Mesendoderm (in vitro differentiated cells): ENCODE measurements at regions not wholly inside any gene's neighbourhood (a gene's known extent, or its start where the extent isn't known, plus 50 kb on each side); places are given as distances from the start of the nearest gene placed in this dataset.

ENCODE experiments used
- DNase-seq: peaks from one replicate; pipeline ENCODE4 v3.0.0; 2013
- H2AK5ac ChIP-seq: 2 replicates; pipeline ENCODE4 v1.6.1; 2013; ENCODE audit warnings: low read length, inconsistent platforms
- H2BK120ac ChIP-seq: 2 replicates; pipeline ENCODE4 v1.6.1; 2013; ENCODE audit warnings: low read depth, mild to moderate bottlenecking, low read length, moderate library complexity, mixed read lengths
- H2BK15ac ChIP-seq: replicated peaks from 2 replicates; pipeline ENCODE4 v1.6.1; 2013; ENCODE audit warnings: low read depth, mild to moderate bottlenecking, moderate library complexity
- H2BK5ac ChIP-seq: 2 replicates; pipeline ENCODE4 v1.6.1; 2013; ENCODE audit warnings: low read length, inconsistent platforms
- H3K18ac ChIP-seq: 2 replicates; pipeline ENCODE4 v1.6.1; 2013; ENCODE audit warnings: mild to moderate bottlenecking, low read length, mixed read lengths
- H3K23ac ChIP-seq: one replicate; pipeline ENCODE4 v1.6.1; 2013; ENCODE audit warnings: low read length
- H3K27ac ChIP-seq: 2 replicates; pipeline ENCODE4 v1.5.1; 2013; ENCODE audit warnings: low read depth, mild to moderate bottlenecking, inconsistent platforms, low read length, moderate library complexity
- H3K27me3 ChIP-seq: 2 replicates; pipeline ENCODE4 v1.6.1; 2013; ENCODE audit warnings: low read length, control low read depth, mild to moderate bottlenecking, inconsistent platforms; ENCODE audit not compliant: insufficient read depth, poor library complexity
- H3K36me3 ChIP-seq: 2 replicates; pipeline ENCODE4 v1.6.1; 2013; ENCODE audit warnings: low read length, inconsistent platforms; ENCODE audit not compliant: control insufficient read depth, insufficient read depth
- H3K4ac ChIP-seq: one replicate; pipeline ENCODE4 v1.6.1; 2013; ENCODE audit warnings: low read depth, mild to moderate bottlenecking, low read length, moderate library complexity
- H3K4me1 ChIP-seq: 2 replicates; pipeline ENCODE4 v1.6.1; 2013; ENCODE audit warnings: low read depth, low read length, inconsistent platforms; ENCODE audit not compliant: control insufficient read depth
- H3K4me2 ChIP-seq: 2 replicates; pipeline ENCODE4 v1.6.1; 2013; ENCODE audit warnings: low read length
- H3K4me3 ChIP-seq: 2 replicates; pipeline ENCODE4 v1.5.1; 2013; ENCODE audit warnings: mild to moderate bottlenecking, low read length
- H3K56ac ChIP-seq: one replicate; pipeline ENCODE4 v1.6.1; 2013; ENCODE audit warnings: low read length
- H3K79me1 ChIP-seq: 2 replicates; pipeline ENCODE4 v1.6.1; 2013; ENCODE audit warnings: low read length, inconsistent platforms
- H3K79me2 ChIP-seq: 2 replicates; pipeline ENCODE4 v1.6.1; 2013; ENCODE audit warnings: mild to moderate bottlenecking, low read length; ENCODE audit not compliant: control insufficient read depth, insufficient read depth
- H3K9ac ChIP-seq: 2 replicates; pipeline ENCODE4 v1.6.1; 2013; ENCODE audit warnings: low read length, inconsistent platforms
- H4K5ac ChIP-seq: one replicate; pipeline ENCODE4 v1.6.1; 2013; ENCODE audit warnings: low read length
- H4K8ac ChIP-seq: one replicate; pipeline ENCODE4 v1.6.1; 2013; ENCODE audit warnings: low read depth, mild to moderate bottlenecking, control low read depth, low read length, moderate library complexity
- whole genome bisulfite sequencing: extraction: QIAGEN DNeasy Blood & Tissue Kit; methylation state at CpG from one replicate; pipeline ENCODE4 v1.1.7; 2013; ENCODE audit warnings: low lambda C conversion rate, missing lambda C conversion rate; ENCODE audit not compliant: insufficient coverage; ENCODE audit errors: extremely low coverage; 5-methylcytosine and 5-hydroxymethylcytosine counted together

DNA sequence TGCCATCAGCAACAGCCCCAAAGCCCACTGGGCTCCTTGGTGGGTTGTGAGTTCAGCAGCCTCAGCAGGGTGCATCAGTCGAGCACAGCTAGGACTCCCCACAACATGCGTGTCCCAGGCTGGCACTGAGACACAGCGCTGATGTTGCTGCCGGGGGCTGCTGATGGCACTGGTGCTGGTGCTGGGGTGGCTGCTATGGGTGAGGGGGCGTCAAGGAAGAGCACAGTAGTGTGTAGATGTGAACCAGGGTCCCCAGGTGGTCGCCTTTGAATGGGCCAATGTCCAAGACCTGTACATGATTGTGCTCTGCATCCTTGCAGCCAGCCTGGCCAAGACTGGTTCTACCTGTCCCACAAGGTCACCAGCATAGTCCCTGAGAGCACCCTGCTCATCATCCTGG lies 121.3 kb upstream of the SERPIND1 start:
- H3K4me1 ChIP-seq, result no peaks in the 10 kb centered on the region
- DNase-seq, result no peak
- H4K5ac ChIP-seq, result no peak overlapping the region
- H3K56ac ChIP-seq, result no peak overlapping the region
- H3K18ac ChIP-seq, result no peak overlapping the region
- no peaks in the 10 kb centered on the region for H3K27me3 ChIP-seq
- no peaks in the 10 kb centered on the region for H3K36me3 ChIP-seq
- no peak overlapping the region for H3K4me2 ChIP-seq
- H2BK15ac ChIP-seq, result no peak overlapping the region
- no peak overlapping the region for H3K4me3 ChIP-seq
- H2BK120ac ChIP-seq, result no peak overlapping the region
- no peaks in the 10 kb centered on the region for H3K79me2 ChIP-seq
- no peak overlapping the region for H3K4ac ChIP-seq
- H3K9ac ChIP-seq, result no peak overlapping the region
- H3K27ac ChIP-seq, result no peak overlapping the region
- H2AK5ac ChIP-seq, result no peak overlapping the region
- H3K79me1 ChIP-seq, result no peaks in the 10 kb centered on the region
- no peak overlapping the region for H2BK5ac ChIP-seq
- no CpG with 5 or more reads among the region's 6 CpGs for WGBS
- H3K23ac ChIP-seq, result no peak overlapping the region
- no peak overlapping the region for H4K8ac ChIP-seq

DNA sequence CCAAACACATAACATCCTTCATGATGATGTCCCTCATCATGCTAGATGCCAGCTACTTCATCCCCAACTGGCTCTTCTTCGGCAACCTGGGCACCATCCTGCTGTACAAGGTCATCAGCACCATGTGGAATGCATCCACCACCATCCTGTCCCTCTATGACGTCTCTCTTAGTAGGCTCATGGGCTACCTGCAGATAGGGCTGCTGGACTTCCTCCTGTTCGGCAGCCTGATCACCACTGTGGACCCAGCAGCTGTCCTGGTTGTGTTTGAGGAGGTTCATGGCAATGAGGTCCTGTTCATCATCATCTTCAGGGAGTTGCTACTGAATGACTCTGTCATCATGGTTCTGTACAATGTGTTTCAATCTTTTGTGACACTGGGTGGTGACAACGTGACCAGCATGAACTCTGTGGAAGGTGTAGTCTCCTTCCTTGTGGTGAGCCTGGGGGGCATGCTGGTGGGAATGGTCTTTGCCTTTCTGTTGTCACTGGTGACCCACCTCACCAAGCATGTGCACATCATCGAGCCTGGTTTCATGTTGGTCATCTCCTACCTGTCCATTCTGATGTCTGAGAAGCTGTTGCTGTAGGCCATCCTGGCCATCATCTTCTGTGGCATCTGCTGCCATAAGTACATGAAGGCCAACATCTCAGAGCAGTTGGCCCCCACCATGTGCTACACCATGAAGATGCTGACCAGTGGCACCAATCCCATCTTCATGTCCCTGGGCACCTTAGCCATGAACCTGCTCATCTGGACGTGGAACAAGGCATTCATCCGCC lies 120.7 kb upstream of the SERPIND1 start:
- no peak overlapping the region for H2BK120ac ChIP-seq
- no peak overlapping the region for H2BK5ac ChIP-seq
- H2BK15ac ChIP-seq, result no peak overlapping the region
- H3K79me1 ChIP-seq, result no peaks in the 10 kb centered on the region
- no peak overlapping the region for H3K27ac ChIP-seq
- H3K9ac ChIP-seq, result no peak overlapping the region
- no peak overlapping the region for H3K56ac ChIP-seq
- H3K4me1 ChIP-seq, result no peaks in the 10 kb centered on the region
- no peak overlapping the region for H3K23ac ChIP-seq
- H3K36me3 ChIP-seq, result no peaks in the 10 kb centered on the region
- H3K27me3 ChIP-seq, result no peaks in the 10 kb centered on the region
- H3K4me2 ChIP-seq, result no peak overlapping the region
- no peak overlapping the region for H4K8ac ChIP-seq
- no peak overlapping the region for H3K4me3 ChIP-seq
- no peak for DNase-seq
- H3K18ac ChIP-seq, result no peak overlapping the region
- no peak overlapping the region for H4K5ac ChIP-seq
- H3K4ac ChIP-seq, result no peak overlapping the region
- H3K79me2 ChIP-seq, result no peaks in the 10 kb centered on the region
- H2AK5ac ChIP-seq, result no peak overlapping the region
- WGBS, result no CpG with 5 or more reads among the region's 7 CpGs

GRCh38 chr22:20653795-20654342 lies 120.0 kb upstream of the SERPIND1 start:
- Histone ChIP-seq H3K4ac (no peak overlapping the region), H3K18ac (no peak overlapping the region), H3K4me2 (no peak overlapping the region), H3K56ac (no peak overlapping the region), H3K23ac (no peak overlapping the region), H3K27me3 (no peaks in the 10 kb centered on the region), H3K4me3 (no peak overlapping the region), H2BK5ac (no peak overlapping the region), H3K79me2 (no peaks in the 10 kb centered on the region), H2BK15ac (no peak overlapping the region), H4K5ac (no peak overlapping the region), H3K9ac (no peak overlapping the region), H4K8ac (no peak overlapping the region), H3K36me3 (no peaks in the 10 kb centered on the region), H3K79me1 (no peaks in the 10 kb centered on the region), H3K27ac (no peak overlapping the region), H2AK5ac (no peak overlapping the region), H3K4me1 (no peaks in the 10 kb centered on the region), H2BK120ac (no peak overlapping the region)
- WGBS, result no CpG with 5 or more reads among the region's 3 CpGs
- no peak for DNase-seq

DNA sequence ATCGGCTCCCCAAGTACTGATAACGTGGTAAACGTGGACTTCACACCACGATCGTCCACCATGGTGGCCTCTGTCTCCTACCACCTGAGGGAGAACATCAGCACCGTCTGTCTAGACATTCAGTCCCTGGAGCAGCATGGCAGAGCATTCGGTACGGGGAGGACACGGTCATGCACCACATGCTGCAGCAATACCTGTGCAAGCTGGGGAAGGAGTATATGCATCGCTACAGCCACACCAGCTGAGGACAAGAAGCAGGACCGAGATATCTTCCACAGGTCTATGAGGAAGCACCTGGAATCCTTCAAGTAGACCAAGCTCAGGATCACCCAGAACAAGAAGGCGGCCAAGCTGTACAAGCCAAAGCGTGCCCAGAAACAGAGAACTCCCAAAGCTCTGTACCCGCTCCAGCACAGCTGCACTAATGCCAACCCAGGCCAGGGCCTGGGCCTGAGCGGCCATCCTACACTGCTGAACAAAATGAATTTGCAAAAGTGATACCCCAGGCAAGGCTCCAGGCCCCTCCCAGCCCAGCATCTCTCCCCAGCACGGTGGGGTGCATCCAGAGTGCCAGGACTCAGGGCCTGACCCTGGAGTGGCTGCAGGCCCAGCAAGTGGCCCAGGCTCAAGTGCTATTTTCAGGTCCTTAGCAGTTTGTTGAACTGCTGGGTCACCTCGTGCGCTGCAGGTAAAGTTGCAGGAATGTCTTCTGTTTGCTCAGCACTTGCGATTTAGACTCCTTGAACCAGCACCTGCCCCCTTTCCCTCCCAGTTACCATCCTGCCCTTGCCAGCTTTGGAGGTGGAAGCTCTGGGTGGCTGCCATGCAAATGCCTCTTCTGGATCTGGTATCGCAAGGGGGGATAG lies 119.3 kb upstream of the SERPIND1 start:
- H2BK15ac ChIP-seq, result no peak overlapping the region
- H3K36me3 ChIP-seq, result no peaks in the 10 kb centered on the region
- no peak overlapping the region for H3K56ac ChIP-seq
- H3K4ac ChIP-seq, result no peak overlapping the region
- no peak for DNase-seq
- H4K5ac ChIP-seq, result no peak overlapping the region
- no peak overlapping the region for H2BK120ac ChIP-seq
- H3K79me2 ChIP-seq, result no peaks in the 10 kb centered on the region
- H3K9ac ChIP-seq, result no peak overlapping the region
- H2AK5ac ChIP-seq, result no peak overlapping the region
- H3K4me3 ChIP-seq, result no peak overlapping the region
- no peak overlapping the region for H2BK5ac ChIP-seq
- no peak overlapping the region for H3K4me2 ChIP-seq
- no peaks in the 10 kb centered on the region for H3K27me3 ChIP-seq
- no peak overlapping the region for H3K18ac ChIP-seq
- no CpG with 5 or more reads among the region's 20 CpGs for WGBS
- H3K27ac ChIP-seq, result no peak overlapping the region
- no peaks in the 10 kb centered on the region for H3K79me1 ChIP-seq
- H3K23ac ChIP-seq, result no peak overlapping the region
- no peak overlapping the region for H4K8ac ChIP-seq
- H3K4me1 ChIP-seq, result no peaks in the 10 kb centered on the region

DNA sequence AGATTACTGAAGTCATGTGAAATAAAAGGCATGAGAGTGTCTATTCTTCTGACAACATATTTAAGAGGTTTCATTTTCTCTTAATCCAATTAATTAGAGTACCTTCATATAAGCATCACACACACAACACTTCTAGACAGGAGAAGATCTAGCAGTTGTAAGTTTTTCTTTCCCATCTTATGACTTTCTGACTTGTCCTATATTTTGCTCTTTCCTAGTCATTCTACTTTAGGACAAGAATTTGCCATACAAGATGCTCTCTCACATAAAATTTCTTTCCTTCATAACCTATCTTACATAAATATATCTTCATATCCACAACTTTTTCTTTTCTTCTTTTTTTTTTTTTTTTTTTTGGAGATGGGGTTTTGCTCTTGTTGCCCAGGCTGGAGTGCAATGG lies 118.3 kb upstream of the SERPIND1 start:
- H3K79me1 ChIP-seq, result no peaks in the 10 kb centered on the region
- no peaks in the 10 kb centered on the region for H3K36me3 ChIP-seq
- no peak overlapping the region for H2BK15ac ChIP-seq
- H3K23ac ChIP-seq, result no peak overlapping the region
- no peak overlapping the region for H2BK120ac ChIP-seq
- H3K4me1 ChIP-seq, result no peaks in the 10 kb centered on the region
- no peak overlapping the region for H3K56ac ChIP-seq
- no peaks in the 10 kb centered on the region for H3K27me3 ChIP-seq
- no peak overlapping the region for H3K27ac ChIP-seq
- no peak for DNase-seq
- no peak overlapping the region for H3K4me2 ChIP-seq
- no peak overlapping the region for H3K4me3 ChIP-seq
- no peak overlapping the region for H4K8ac ChIP-seq
- H3K9ac ChIP-seq, result no peak overlapping the region
- no peak overlapping the region for H3K18ac ChIP-seq
- no peak overlapping the region for H4K5ac ChIP-seq
- no peak overlapping the region for H2BK5ac ChIP-seq
- H2AK5ac ChIP-seq, result no peak overlapping the region
- H3K79me2 ChIP-seq, result no peaks in the 10 kb centered on the region
- no peak overlapping the region for H3K4ac ChIP-seq
